ENCODE measurements at regions not wholly inside any gene's neighbourhood (a gene's known extent, or its start where the extent isn't known, plus 50 kb on each side); places are given as distances from the start of the nearest gene placed in this dataset.

DNA sequence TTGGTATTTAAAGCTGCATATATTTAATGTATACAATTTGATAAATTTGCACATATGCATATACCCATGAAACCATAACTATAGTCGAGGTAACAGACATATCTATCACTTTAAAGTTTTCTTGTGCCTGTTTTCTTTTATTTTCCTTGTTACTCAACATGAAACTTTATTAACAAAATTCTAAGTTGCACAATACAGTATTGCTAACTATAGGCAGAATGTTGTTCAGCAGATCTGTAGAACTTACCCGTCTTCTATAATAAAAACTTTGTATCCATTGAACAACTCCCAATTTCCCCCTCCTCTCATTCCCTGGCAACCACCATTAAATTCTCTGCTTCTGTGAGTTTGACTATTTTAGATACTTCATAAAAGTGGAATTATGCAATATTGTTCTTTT, 404.6 kb upstream of the KCND2 start:
- TF ChIP-seq POLR2AphosphoS5 (IDR thresholded peaks at IDR 0.05; ENCODE audit: low read depth) (no peak), EZH2 (IDR thresholded peaks at IDR 0.05; ENCODE audit: low read depth, unreplicated experiment) (no peak)

Data from GM23338 (cell line).